HCT116 (cell line): ENCODE measurements at regions not wholly inside any gene's neighbourhood (a gene's known extent, or its start where the extent isn't known, plus 50 kb on each side); places are given as distances from the start of the nearest gene placed in this dataset.

Experiments
- ATAC-seq: fragments of 200-7000 bp; cut with Tn5 transposase; 2 replicates; pipeline ENCODE4 v1.9.1; 2020; ENCODE audit warnings: mild to moderate bottlenecking, moderate library complexity
- BruUV-seq: library from RNA; stranded (reverse); fragments of 400-500 nt; replicated peaks from 2 replicates; lab custom pipeline; 2021; lab: Mats Ljungman, UMichigan
- CTCF ChIA-PET: fragments of 300-600 bp; sonication (Branson Sonifier 250); formaldehyde crosslinking; loops from one replicate; lab custom pipeline; 2021; ENCODE audit warnings: antibody characterized with exemption; lab: Charles Lee
- POLR2A ChIA-PET: fragments of 300-600, 350-600 bp; sonication (Branson Sonifier 250); formaldehyde crosslinking; loops from one replicate; lab custom pipeline; 2021; ENCODE audit warnings: antibody characterized with exemption; lab: Charles Lee
- RAD21 ChIA-PET, 2 experiments: fragments of 300-600 bp; sonication (Branson Sonifier 250); formaldehyde crosslinking; loops; one replicate each; lab custom pipeline; 2023; ENCODE audit warnings: low total read pairs in 2 of 2; ENCODE audit not compliant: uncharacterized antibody in 2 of 2, unreplicated experiment in 2 of 2, low non-redundant PET in 1 of 2; lab: Charles Lee
- DNase-seq: peaks from one replicate; pipeline ENCODE4 v3.0.0-alpha.2; 2010; ENCODE audit warnings: low read depth, low spot score
- H2AFZ ChIP-seq: fragments of 200-600 bp; shearing (Covaris generic), sonication (generic); 2 replicates; pipeline ENCODE4 v1.6.1; 2017; ENCODE audit warnings: low read depth, mixed run types, mixed read lengths, antibody characterized with exemption, low read length; ENCODE audit not compliant: poor library complexity, severe bottlenecking
- H3K27ac ChIP-seq: 2 replicates; pipeline ENCODE4 v1.5.1; 2012; ENCODE audit warnings: low read depth, low read length
- H3K27me3 ChIP-seq: fragments of 200-600 bp; sonication (generic); 2 replicates; pipeline ENCODE4 v1.6.1; 2016; ENCODE audit warnings: mixed run types, low read length, mixed read lengths; ENCODE audit not compliant: insufficient read depth
- H3K36me3 ChIP-seq, 2 experiments: fragments of 200-500 bp in 1 of 2; fragments of 200-600 bp in 1 of 2; sonication (Bioruptor generic) in 1 of 2; sonication (generic) in 1 of 2; 2 replicates each; pipeline versions ENCODE4 v1.5.1 to v1.6.1; 2014 to 2016; ENCODE audit warnings: low read length in 2 of 2, inconsistent platforms in 1 of 2, mixed read lengths in 1 of 2, mixed run types in 1 of 2; ENCODE audit not compliant: insufficient read depth in 2 of 2, control insufficient read depth in 1 of 2
- H3K4me1 ChIP-seq, 2 experiments: fragments of 200-600 bp in 1 of 2; sonication (generic) in 1 of 2; 2 replicates each; pipeline versions ENCODE4 v1.5.1 to v1.6.1; 2012 to 2017; ENCODE audit warnings: low read length in 2 of 2, inconsistent platforms in 1 of 2, mild to moderate bottlenecking in 1 of 2, mixed read lengths in 1 of 2, mixed run types in 1 of 2, moderate library complexity in 1 of 2; ENCODE audit not compliant: insufficient read depth in 2 of 2, control insufficient read depth in 1 of 2
- H3K4me2 ChIP-seq: fragments of 200-600 bp; sonication (generic); 2 replicates; pipeline ENCODE4 v1.6.1; 2017; ENCODE audit warnings: mixed run types, low read length, mixed read lengths
- H3K4me3 ChIP-seq, 2 experiments: fragments of 200-600 bp in 1 of 2; sonication (generic) in 1 of 2; replicated peaks in 1 of 2; 2 replicates each; pipeline ENCODE4 v1.5.1; 2011 to 2016; ENCODE audit warnings: low read length in 2 of 2, control low read depth in 1 of 2, low read depth in 1 of 2, mild to moderate bottlenecking in 1 of 2, mixed read lengths in 1 of 2, mixed run types in 1 of 2
- H3K79me2 ChIP-seq: fragments of 200-600 bp; sonication (generic); 2 replicates; pipeline ENCODE4 v1.6.1; 2017; ENCODE audit warnings: mild to moderate bottlenecking, mixed run types, low read length, moderate library complexity, mixed read lengths; ENCODE audit not compliant: insufficient read depth
- H3K9ac ChIP-seq: fragments of 200-600 bp; sonication (generic); 2 replicates; pipeline ENCODE4 v1.6.1; 2016; ENCODE audit warnings: low read length, mixed read lengths
- H3K9me2 ChIP-seq: fragments of 200-600 bp; sonication (generic), shearing (Covaris generic); 2 replicates; pipeline ENCODE4 v1.6.1; 2017; ENCODE audit warnings: mixed run types, mild to moderate bottlenecking, moderate library complexity; ENCODE audit not compliant: insufficient read depth
- H3K9me3 ChIP-seq, 2 experiments: fragments of 200-500 bp in 1 of 2; fragments of 200-600 bp in 1 of 2; sonication (Bioruptor generic) in 1 of 2; sonication (generic) in 1 of 2; 2 replicates each; pipeline ENCODE4 v1.6.1; 2014 to 2017; ENCODE audit warnings: low read length in 2 of 2, mixed read lengths in 2 of 2, inconsistent platforms in 1 of 2, low read depth in 1 of 2, mild to moderate bottlenecking in 1 of 2, mixed run types in 1 of 2, moderate library complexity in 1 of 2; ENCODE audit not compliant: control insufficient read depth in 1 of 2, insufficient read depth in 1 of 2
- H4K20me1 ChIP-seq: fragments of 200-600 bp; sonication (generic), shearing (Covaris generic); 2 replicates; pipeline ENCODE4 v1.6.1; 2017; ENCODE audit warnings: mixed run types, mild to moderate bottlenecking, moderate library complexity; ENCODE audit not compliant: insufficient read depth
- CBX3 ChIP-seq: IDR thresholded peaks from 2 replicates; pipeline ENCODE4 v1.6.1; 2012; ENCODE audit warnings: low read depth
- CEBPB ChIP-seq: IDR thresholded peaks from 2 replicates; pipeline ENCODE4 v1.6.1; 2012; ENCODE audit warnings: low read depth
- EGR1 ChIP-seq: IDR thresholded peaks from 2 replicates; pipeline ENCODE4 v1.6.1; 2012; ENCODE audit warnings: low read depth
- ELF1 ChIP-seq: IDR thresholded peaks from 2 replicates; pipeline ENCODE4 v1.6.1; 2012; ENCODE audit warnings: low read depth, borderline replicate concordance
- EZH2 ChIP-seq: fragments of 200-600 bp; sonication (generic); IDR thresholded peaks from 2 replicates; pipeline ENCODE4 v1.6.1; 2017; ENCODE audit warnings: antibody characterized with exemption, mixed run types
- EZH2phosphoT487 ChIP-seq: fragments of 200-600 bp; IDR thresholded peaks from 2 replicates; pipeline ENCODE4 v1.6.1; 2018; ENCODE audit warnings: antibody characterized with exemption, borderline replicate concordance
- FOSL1 ChIP-seq: IDR thresholded peaks from 2 replicates; pipeline ENCODE4 v1.6.1; 2012; ENCODE audit warnings: low read depth
- JUND ChIP-seq: IDR thresholded peaks from 2 replicates; pipeline ENCODE4 v1.6.1; 2012
- RAD21 ChIP-seq: IDR thresholded peaks from 2 replicates; pipeline ENCODE4 v1.6.1; 2012; ENCODE audit warnings: low read depth, mild to moderate bottlenecking
- SIN3A ChIP-seq: IDR thresholded peaks from 2 replicates; pipeline ENCODE4 v1.6.1; 2012; ENCODE audit warnings: low read depth
- TCF7L2 ChIP-seq: IDR thresholded peaks from 2 replicates; pipeline ENCODE4 v1.7.0; 2011; ENCODE audit warnings: borderline replicate concordance, inconsistent platforms; ENCODE audit not compliant: insufficient read depth, insufficient read length; ENCODE audit errors: extremely low read depth
- YY1 ChIP-seq: IDR thresholded peaks from 2 replicates; pipeline ENCODE4 v1.6.1; 2011; ENCODE audit warnings: low read length, low read depth, moderate library complexity, mild to moderate bottlenecking; ENCODE audit not compliant: insufficient replicate concordance; ENCODE audit errors: extremely low read depth
- ZFX ChIP-seq: fragments of 450-650 bp; IDR thresholded peaks from 2 replicates; pipeline ENCODE4 v1.6.1; 2017
- ZNF274 ChIP-seq: fragments of 200-500 bp; sonication (Bioruptor generic); IDR thresholded peaks from 2 replicates; pipeline ENCODE4 v1.6.1; 2014; ENCODE audit warnings: mild to moderate bottlenecking, low read depth, low read length, inconsistent platforms
- intact Hi-C: fragments of 100-400 bp; cut with micrococcal nuclease; formaldehyde crosslinking; loops from 2 replicates; pipeline ENCODE4 v1.10.0; 2022
- TF ChIP-seq, protein P1 (sequence below), 3 experiments: fragments of 200-600 bp in 1 of 3; sonication (generic) in 1 of 3; IDR thresholded peaks in 2 of 3; conservative IDR thresholded peaks in 1 of 3; 2 replicates each; pipeline ENCODE4 v1.5.1; 2012 to 2017; ENCODE audit warnings: low read depth in 2 of 3, low read length in 2 of 3, antibody characterized with exemption in 1 of 3, borderline replicate concordance in 1 of 3, control low read depth in 1 of 3, mild to moderate bottlenecking in 1 of 3, mixed read lengths in 1 of 3, mixed run types in 1 of 3, moderate library complexity in 1 of 3; ENCODE audit not compliant: insufficient read depth in 1 of 3
- TF ChIP-seq, protein P2 (sequence below): IDR thresholded peaks from 2 replicates; pipeline ENCODE4 v1.6.1; 2011; ENCODE audit warnings: mild to moderate bottlenecking, low read length, moderate library complexity; ENCODE audit not compliant: insufficient replicate concordance; ENCODE audit errors: extremely low read depth
- TF ChIP-seq, protein P3 (sequence below): IDR thresholded peaks from 2 replicates; pipeline ENCODE4 v1.6.1; 2012
- TF ChIP-seq, protein P4 (sequence below): IDR thresholded peaks from 2 replicates; pipeline ENCODE4 v1.6.1; 2012

DNA sequence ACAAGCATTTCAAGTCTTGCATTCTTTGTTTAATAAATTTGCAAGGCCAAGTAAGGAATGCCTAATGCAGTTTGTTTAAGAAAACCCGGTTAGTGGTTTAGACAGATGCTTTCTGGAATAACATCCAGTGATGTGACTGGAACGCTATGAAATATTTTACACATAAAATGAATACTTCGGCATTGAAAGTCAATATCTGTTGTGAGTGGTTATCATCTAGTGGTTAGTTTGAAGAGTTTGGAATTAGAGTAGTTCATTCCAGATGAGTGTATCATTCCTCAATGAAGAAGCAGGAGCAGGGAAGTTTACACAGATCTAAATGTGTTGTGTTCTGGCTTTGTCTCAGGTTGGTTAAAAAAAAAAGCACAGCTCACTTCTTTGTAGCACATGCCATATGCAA, 608.0 kb upstream of the PIK3C3 start:
- H3K4me1 ChIP-seq: no peaks in the 10 kb centered on the region
- ChIA-PET CTCF (no interaction called here), POLR2A (no interaction called here), RAD21 (no interaction called here)
- H3K36me3 ChIP-seq: no peaks in the 10 kb centered on the region
- intact Hi-C loops: no loop called here
- no peak overlapping the region for H2AFZ ChIP-seq
- H3K9me2 ChIP-seq: no peaks in the 10 kb centered on the region
- TF ChIP-seq RAD21: no peak
- ATAC-seq: no peak
- H4K20me1 ChIP-seq: no peaks in the 10 kb centered on the region
- H3K9me3 ChIP-seq: peaks cover 8 to 14% of the 10 kb centered on the region in 2 experiments; a peak in 2 of 4 replicates
- H3K27ac ChIP-seq: no peak overlapping the region
- H3K9ac ChIP-seq: no peak overlapping the region
- no peak overlapping the region for H3K4me3 ChIP-seq
- H3K4me2 ChIP-seq: no peak overlapping the region
- BruUV-seq: no TSS peak
- H3K27me3 ChIP-seq: no peaks in the 10 kb centered on the region
- H3K79me2 ChIP-seq: no peaks in the 10 kb centered on the region
- DNase-seq: no peak

DNA sequence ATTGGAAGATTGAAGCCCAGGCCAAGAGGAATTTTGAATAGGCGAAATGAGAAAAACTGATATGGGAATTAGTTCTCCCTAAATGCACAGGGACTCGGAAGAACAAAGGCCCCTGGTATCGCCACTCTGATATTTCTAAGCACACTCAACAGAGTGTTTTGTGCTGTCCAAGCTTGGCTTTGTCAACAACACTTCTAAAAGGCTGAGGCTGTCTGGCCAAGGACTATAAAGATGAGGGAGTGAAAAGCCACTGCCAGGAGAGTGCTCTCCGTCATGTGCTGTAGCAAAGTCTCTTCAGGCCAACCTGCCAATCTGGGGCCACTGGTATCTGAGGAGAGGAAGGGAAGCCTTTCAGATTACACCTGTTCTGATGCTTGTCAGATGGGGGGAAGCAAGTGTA, 611.2 kb upstream of the PIK3C3 start:
- no peak overlapping the region for H3K4me2 ChIP-seq
- no peak overlapping the region for H3K27ac ChIP-seq
- H3K9me3 ChIP-seq: peaks cover 3 to 15% of the 10 kb centered on the region in 2 experiments; a peak in 2 of 4 replicates
- no TSS peak for BruUV-seq
- no peaks in the 10 kb centered on the region for H3K4me1 ChIP-seq
- DNase-seq (no peak), ATAC-seq (no peak)
- no peaks in the 10 kb centered on the region for H3K36me3 ChIP-seq
- H3K9ac ChIP-seq: no peak overlapping the region
- POLR2A ChIA-PET: no interaction called here
- H2AFZ ChIP-seq: no peak overlapping the region
- CTCF ChIA-PET: no interaction called here
- RAD21 ChIA-PET: no interaction called here
- intact Hi-C loops: no loop called here
- H4K20me1 ChIP-seq: no peaks in the 10 kb centered on the region
- H3K9me2 ChIP-seq: no peaks in the 10 kb centered on the region
- H3K79me2 ChIP-seq: no peaks in the 10 kb centered on the region
- no peaks in the 10 kb centered on the region for H3K27me3 ChIP-seq
- H3K4me3 ChIP-seq: no peak overlapping the region
- TF ChIP-seq ZNF274 (no peak), EGR1 (no peak), JUND (no peak), ZFX (no peak), EZH2 (no peak), ELF1 (no peak), RAD21 (no peak), FOSL1 (no peak), SIN3A (no peak), YY1 (no peak), CEBPB (no peak), CBX3 (no peak), EZH2phosphoT487 (no peak), TCF7L2 (no peak)
- TF ChIP-seq, protein P1, sequence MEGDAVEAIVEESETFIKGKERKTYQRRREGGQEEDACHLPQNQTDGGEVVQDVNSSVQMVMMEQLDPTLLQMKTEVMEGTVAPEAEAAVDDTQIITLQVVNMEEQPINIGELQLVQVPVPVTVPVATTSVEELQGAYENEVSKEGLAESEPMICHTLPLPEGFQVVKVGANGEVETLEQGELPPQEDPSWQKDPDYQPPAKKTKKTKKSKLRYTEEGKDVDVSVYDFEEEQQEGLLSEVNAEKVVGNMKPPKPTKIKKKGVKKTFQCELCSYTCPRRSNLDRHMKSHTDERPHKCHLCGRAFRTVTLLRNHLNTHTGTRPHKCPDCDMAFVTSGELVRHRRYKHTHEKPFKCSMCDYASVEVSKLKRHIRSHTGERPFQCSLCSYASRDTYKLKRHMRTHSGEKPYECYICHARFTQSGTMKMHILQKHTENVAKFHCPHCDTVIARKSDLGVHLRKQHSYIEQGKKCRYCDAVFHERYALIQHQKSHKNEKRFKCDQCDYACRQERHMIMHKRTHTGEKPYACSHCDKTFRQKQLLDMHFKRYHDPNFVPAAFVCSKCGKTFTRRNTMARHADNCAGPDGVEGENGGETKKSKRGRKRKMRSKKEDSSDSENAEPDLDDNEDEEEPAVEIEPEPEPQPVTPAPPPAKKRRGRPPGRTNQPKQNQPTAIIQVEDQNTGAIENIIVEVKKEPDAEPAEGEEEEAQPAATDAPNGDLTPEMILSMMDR (IDR thresholded peaks at IDR 0.05 in 2 of 3, conservative IDR thresholded peaks at IDR 0.05 in 1 of 3; ENCODE audit: borderline replicate concordance in 1 of 3, insufficient read depth in 1 of 3, low read depth in 2 of 3, low read length in 2 of 3): no peak
- TF ChIP-seq, protein P2, sequence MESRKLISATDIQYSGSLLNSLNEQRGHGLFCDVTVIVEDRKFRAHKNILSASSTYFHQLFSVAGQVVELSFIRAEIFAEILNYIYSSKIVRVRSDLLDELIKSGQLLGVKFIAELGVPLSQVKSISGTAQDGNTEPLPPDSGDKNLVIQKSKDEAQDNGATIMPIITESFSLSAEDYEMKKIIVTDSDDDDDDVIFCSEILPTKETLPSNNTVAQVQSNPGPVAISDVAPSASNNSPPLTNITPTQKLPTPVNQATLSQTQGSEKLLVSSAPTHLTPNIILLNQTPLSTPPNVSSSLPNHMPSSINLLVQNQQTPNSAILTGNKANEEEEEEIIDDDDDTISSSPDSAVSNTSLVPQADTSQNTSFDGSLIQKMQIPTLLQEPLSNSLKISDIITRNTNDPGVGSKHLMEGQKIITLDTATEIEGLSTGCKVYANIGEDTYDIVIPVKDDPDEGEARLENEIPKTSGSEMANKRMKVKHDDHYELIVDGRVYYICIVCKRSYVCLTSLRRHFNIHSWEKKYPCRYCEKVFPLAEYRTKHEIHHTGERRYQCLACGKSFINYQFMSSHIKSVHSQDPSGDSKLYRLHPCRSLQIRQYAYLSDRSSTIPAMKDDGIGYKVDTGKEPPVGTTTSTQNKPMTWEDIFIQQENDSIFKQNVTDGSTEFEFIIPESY: no peak
- TF ChIP-seq, protein P3, sequence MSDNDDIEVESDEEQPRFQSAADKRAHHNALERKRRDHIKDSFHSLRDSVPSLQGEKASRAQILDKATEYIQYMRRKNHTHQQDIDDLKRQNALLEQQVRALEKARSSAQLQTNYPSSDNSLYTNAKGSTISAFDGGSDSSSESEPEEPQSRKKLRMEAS: no peak
- TF ChIP-seq, protein P4, sequence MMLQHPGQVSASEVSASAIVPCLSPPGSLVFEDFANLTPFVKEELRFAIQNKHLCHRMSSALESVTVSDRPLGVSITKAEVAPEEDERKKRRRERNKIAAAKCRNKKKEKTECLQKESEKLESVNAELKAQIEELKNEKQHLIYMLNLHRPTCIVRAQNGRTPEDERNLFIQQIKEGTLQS: no peak
